Peyer's patch (tissue), 4 donors: ENCODE measurements at regions not wholly inside any gene's neighbourhood (a gene's known extent, or its start where the extent isn't known, plus 50 kb on each side); places are given as distances from the start of the nearest gene placed in this dataset.

Experiments
- DNase-seq, 3 donors: peaks; one replicate each; pipeline ENCODE4 v3.0.0-alpha.2; 2017 to 2019
- H3K27ac ChIP-seq, 4 donors: fragments of 200-600 bp; sonication (generic); one replicate each; pipeline ENCODE4 v1.5.1; 2016 to 2019
- H3K27me3 ChIP-seq, 2 donors: fragments of 200-600 bp; sonication (generic); one replicate each; pipeline ENCODE4 v1.5.1; 2019
- H3K36me3 ChIP-seq, 3 donors: fragments of 200-600 bp; sonication (generic); one replicate each; pipeline ENCODE4 v1.5.1; 2016 to 2019
- H3K4me1 ChIP-seq, 4 donors: fragments of 200-600 bp; sonication (generic); one replicate each; pipeline ENCODE4 v1.5.1; 2016 to 2019
- H3K4me3 ChIP-seq, 4 donors: fragments of 200-600 bp; sonication (generic); 1 replicate in 3 of 4; 2 replicates in 1 of 4; pipeline ENCODE4 v1.5.1; 2016 to 2019; ENCODE audit warnings: mild to moderate bottlenecking in 1 of 4
- H3K9me3 ChIP-seq, 4 donors: fragments of 200-600 bp; sonication (generic); one replicate each; pipeline ENCODE4 v1.5.1; 2016 to 2019; ENCODE audit warnings: mild to moderate bottlenecking in 1 of 4
- POLR2A ChIP-seq, 2 donors: fragments of 450-650 bp; IDR thresholded peaks; one replicate each; pipeline ENCODE4 v1.5.1; 2017; ENCODE audit warnings: antibody characterized with exemption in 2 of 2, mild to moderate bottlenecking in 2 of 2, moderate library complexity in 2 of 2
- TF ChIP-seq, protein P1 (sequence below), 6 experiments: fragments of 450-650 bp in 4 of 6; fragments of 200-600 bp in 2 of 6; sonication (generic) in 1 of 6; IDR thresholded peaks; one replicate each; pipeline ENCODE4 v1.5.1; 2017 to 2019; ENCODE audit warnings: antibody characterized with exemption in 6 of 6, mild to moderate bottlenecking in 3 of 6, moderate library complexity in 1 of 6

DNA sequence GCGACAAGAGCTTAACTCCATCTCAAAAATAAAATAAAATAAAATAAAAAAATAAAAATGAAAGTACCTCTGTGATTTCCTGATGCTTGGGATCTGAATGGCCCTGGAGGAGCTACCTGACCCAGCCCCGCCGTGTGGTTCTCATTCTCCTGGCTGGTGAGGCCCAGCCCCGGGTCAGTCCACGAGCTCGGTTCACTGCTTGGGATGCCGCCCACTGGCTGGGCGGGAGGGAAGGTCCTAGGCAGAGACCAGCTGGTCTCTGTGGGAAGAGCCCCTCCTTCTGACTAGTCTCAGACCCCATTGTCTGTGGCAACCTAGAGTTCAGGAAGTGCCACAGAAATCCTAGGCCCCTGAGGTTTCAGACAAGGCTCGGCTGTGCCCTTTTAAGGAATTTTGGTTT, 55.1 kb upstream of the DLGAP1 start:
- no peak overlapping the region for H3K4me3 ChIP-seq
- H3K27ac ChIP-seq = no peak overlapping the region
- H3K4me1 ChIP-seq = no peaks in the 10 kb centered on the region
- no peaks in the 10 kb centered on the region for H3K27me3 ChIP-seq
- no peaks in the 10 kb centered on the region for H3K36me3 ChIP-seq
- H3K9me3 ChIP-seq = no peaks in the 10 kb centered on the region
- no peak for DNase-seq
- TF ChIP-seq POLR2A (IDR thresholded peaks at IDR 0.05) = no peak
- TF ChIP-seq, protein P1, sequence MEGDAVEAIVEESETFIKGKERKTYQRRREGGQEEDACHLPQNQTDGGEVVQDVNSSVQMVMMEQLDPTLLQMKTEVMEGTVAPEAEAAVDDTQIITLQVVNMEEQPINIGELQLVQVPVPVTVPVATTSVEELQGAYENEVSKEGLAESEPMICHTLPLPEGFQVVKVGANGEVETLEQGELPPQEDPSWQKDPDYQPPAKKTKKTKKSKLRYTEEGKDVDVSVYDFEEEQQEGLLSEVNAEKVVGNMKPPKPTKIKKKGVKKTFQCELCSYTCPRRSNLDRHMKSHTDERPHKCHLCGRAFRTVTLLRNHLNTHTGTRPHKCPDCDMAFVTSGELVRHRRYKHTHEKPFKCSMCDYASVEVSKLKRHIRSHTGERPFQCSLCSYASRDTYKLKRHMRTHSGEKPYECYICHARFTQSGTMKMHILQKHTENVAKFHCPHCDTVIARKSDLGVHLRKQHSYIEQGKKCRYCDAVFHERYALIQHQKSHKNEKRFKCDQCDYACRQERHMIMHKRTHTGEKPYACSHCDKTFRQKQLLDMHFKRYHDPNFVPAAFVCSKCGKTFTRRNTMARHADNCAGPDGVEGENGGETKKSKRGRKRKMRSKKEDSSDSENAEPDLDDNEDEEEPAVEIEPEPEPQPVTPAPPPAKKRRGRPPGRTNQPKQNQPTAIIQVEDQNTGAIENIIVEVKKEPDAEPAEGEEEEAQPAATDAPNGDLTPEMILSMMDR (IDR thresholded peaks at IDR 0.05) = no peak
